Globus pallidus (tissue), 1 donor: ENCODE measurements at regions not wholly inside any gene's neighbourhood (a gene's known extent, or its start where the extent isn't known, plus 50 kb on each side); places are given as distances from the start of the nearest gene placed in this dataset.
"Not testable (repeated sequence)": the region's sequence is repeated elsewhere in the genome, so short reads cannot be mapped to it uniquely, and the experiment has no call there.

Experiments
- DNase-seq: peaks from one replicate; pipeline ENCODE4 v3.0.0-alpha.2; 2015; ENCODE audit warnings: low spot score

DNA sequence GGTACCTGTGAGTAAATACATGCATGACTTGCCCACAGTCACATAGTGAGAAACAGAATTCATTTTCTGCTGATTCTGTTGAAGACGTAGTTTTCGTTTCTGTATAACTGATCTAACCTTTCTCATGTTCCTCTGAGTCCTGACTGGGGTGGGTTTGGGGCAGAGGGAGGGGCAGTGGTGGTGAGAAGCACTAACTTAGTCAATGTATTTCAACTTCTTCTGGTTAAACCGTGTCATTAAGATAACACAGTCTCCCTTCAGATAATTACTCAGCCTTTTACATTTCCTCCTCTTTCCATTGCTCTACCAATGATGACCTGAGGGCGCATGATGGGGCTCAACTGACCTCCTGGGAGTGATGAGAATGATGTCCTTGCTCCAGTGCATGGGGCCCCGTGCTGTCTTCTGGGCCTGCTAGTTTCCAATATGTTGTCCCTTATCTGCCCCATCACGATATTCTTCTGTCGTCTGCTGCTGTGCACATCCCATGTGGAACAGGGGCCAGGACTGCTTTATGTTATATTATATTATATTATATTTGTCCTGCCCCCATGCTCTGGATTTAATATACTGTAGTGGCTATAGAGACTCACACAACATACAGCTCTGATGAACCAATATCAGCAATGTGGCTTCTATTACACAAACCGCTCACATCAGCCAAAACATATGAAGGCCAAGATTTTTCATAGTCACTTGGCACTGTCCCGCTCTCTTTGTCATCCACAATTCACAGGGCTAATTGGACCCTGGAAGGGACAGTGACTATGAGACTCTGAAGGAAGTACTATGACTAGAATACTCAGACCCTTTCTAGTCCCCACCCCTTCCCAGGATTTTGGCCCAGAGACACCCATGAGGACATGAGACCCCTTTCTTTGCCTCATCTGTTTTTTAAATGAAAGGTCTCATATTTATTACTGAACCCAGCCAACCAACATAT, 407.1 kb upstream of the MCTP2 start:
- no peak for DNase-seq

DNA sequence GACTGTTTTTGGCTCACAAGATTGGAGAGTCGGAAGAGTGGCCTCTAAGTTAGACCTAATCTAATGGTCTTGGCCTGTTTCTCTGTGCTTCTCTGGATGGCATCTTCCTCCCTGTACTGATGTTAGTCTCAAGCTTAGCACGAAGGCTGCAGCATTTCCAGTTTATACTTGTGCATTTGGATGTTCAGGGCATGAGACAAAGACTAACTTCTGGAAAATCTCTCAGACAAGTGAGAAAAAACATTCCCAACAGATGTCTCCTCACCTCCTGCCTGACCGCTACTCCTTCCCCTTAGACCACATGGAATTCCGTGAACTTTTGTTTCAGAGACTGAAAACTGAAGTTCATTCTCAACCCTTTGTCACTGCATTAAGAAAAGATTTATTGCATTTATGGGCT, 410.8 kb upstream of the MCTP2 start:
- no peak for DNase-seq

DNA sequence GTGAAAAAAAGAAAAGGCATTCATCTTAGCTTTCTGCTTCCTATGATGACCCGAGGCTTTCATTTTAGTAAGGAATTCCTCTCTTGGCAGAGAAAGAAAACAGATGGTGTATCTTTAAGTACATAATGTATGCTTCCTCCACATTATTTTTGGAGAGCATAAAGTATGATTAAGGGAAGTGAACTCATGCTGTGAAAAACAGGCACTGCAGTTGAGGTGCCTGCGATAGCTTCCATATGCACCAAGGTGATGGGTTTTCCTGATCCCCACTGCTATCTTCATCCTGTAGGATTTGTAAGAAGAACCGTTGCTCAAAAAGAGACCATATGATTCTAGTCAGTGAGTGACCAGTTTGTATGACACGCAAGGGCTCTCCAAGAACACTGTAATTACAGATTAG, 411.5 kb upstream of the MCTP2 start:
- DNase-seq, result no peak

DNA sequence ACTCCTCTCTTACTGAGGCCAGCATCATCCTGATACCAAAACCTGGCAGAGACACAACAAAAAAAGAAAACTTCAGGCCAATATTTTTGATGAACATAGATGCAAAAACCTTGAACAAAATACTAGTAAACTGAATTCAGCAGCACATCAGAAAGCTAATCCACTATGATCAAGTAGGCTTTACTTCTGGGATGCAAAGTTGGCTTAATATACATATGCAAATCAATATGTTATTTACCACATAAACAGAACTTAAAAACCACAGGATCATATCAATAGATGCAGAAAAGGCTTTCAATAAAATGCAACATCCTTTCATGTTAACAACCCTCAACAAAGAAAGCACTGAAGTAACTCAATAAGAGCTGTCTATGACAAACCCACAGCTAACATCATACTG, 414.5 kb upstream of the MCTP2 start:
- DNase-seq, result no peak

DNA sequence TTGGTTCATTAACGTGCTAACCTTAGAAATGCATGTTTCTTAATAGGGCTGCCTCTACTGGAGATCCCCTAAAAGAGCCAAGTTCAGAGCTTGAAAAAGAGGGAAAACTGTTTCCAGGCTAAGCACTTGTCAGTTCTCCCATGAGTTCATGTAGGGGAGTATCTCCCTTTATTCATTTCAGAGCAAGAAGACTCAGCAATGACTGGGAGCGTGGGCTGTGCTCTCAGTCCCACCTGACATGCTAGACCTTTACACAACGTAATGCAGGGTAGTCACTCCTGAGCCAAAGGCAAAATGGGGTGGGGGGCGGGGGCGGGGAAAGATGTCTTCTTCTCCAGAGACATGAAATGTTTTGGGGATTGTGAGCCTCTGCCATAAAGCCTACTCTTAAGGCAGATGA, 420.1 kb upstream of the MCTP2 start:
- DNase-seq, result no peak

DNA sequence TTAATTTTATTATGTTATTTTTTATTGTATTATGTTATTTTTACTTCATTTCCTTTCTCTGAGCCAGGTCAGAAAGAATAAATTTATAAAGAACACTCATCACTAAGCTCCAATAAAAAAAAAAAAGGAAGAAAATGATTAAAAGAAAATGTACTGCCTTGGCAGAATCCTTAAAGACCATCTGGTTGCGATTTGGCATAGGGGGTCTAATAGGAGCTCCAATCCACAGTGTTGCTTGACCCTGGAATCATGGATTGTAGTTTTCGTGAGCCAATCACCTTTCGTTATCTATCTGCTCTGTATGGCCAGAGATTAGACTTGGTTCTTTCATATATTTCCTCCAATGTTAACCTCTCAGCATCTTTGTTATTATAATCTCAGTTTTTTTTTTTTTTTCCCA, 421.8 kb upstream of the MCTP2 start:
- no peak for DNase-seq

DNA sequence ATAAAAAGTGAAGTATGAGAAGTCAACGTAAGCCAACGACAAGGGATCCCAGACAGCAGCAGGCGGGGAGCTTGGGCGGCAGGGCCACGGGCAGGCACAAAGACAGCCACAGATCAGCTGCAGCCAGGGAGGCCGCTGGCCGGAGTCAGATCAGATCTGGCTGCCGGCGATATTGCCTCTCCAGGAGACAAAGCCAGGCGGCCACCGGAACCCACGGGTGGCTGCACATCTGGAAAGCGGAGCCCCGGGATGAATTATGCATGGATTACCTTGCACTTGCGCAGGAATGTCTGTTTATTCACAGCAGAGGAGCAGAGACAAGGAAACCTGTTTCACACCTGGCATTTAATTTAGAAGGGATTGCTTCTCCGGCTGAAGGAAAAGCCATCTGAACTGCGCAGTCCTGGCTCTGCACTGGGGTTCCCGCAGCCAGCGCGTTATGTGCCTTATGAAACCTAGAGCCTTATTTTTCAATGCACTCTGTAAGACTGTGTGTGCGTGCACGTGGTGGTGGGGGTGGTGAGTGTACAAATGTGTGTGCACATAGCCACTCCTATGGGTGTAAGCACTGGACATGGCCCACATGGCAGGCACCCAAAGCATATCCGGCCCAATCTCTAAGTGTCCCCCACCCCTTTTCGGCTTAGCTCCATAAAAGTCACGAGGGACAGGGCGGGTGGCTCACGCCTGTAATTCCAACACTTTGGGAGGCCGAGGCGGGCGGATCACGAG, 427.8 kb upstream of the MCTP2 start:
- no peak for DNase-seq

DNA sequence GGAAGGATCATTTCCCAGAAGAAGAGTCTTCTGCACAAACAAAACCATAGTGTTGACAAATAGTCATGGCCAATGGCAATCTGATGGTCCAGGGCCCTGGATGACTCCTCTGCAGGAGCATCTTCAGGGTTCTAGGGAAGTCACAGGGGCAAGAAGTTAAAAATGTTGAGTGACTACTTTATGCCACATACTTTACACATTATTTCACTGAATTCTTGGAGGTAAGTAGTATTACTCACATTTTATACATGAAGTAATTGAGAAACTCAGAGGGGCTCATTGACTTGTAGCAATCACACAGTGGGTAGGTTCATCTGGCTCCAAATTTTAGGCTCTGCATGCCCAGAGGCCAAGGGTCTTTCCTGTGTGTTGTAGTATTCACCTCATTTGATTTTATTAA, 430.2 kb upstream of the MCTP2 start:
- no peak for DNase-seq

DNA sequence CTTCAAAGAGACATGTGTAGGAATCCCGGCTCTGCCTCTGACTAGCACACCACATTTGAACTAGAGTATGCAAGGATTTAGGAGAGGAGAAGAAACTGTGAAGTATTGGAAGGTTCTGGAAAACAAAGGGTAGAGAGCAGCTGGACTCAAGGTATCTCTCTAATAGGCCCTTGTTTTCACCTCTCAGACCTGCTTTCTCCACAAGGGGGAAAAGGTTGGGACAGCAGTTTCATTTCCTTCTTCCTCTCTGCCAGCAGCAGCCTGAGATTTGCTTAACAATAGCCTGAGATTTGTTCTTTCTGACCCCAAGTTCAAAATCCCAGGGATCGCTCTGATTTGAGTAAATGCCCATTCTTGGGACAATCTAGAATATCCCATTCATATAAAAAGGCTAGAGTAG, 430.6 kb upstream of the MCTP2 start:
- DNase-seq, result no peak

DNA sequence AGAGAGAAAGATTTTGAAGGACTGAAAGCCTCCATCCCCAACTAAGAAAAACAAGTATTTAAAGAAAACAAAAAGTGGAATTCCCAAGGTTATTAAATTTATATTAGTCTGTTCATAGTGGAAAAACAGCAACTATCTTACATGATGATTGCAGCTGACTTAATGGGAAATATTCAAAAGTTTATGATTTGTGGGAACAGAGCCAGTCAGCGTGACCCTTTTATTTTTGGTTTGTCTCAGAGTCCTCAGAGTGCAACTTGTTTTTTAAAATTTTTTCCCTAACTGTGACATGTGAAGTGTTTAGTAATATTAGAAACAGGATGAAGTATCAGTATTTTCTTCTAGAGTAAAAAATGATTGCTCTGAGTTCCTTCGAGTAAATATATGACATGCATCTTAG, 441.9 kb upstream of the MCTP2 start:
- no peak for DNase-seq

DNA sequence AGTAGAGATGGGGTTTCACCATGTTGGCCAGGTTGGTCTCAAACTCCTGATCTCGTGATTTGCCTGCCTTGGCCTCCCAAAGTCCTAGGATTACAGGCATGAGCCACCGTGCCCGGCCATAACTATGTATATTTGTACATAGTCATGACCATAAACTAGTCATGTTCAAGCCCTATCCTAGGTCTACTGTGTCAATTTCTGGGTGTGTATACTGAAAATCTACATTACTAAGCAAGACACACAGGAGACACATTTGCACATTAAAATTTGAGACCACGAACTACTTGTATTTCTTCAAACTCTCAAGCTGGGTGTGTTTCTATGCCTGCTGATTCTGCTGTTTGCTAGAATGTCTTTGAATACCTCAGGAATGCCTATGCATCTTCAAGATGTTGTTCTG, 451.3 kb upstream of the MCTP2 start:
- no peak for DNase-seq

DNA sequence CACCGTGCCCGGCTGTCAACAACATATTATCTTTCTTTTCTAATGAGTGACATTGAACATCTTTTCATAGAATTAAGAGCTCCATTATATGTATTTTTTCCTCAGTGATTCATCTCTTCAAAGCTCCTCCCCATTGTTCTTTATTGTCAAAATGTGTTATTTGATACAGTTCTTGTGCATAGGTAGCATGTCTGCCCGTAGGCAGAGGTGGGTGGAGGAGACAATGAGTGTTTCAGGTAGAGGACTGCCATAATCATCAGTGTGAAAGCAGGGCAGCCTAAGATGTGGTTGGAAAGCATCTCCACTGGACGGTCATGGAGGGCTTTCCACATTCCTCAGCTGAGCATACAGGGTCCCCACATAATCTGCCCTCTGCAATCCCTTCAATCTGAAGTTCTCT, 452.0 kb upstream of the MCTP2 start:
- no peak for DNase-seq

DNA sequence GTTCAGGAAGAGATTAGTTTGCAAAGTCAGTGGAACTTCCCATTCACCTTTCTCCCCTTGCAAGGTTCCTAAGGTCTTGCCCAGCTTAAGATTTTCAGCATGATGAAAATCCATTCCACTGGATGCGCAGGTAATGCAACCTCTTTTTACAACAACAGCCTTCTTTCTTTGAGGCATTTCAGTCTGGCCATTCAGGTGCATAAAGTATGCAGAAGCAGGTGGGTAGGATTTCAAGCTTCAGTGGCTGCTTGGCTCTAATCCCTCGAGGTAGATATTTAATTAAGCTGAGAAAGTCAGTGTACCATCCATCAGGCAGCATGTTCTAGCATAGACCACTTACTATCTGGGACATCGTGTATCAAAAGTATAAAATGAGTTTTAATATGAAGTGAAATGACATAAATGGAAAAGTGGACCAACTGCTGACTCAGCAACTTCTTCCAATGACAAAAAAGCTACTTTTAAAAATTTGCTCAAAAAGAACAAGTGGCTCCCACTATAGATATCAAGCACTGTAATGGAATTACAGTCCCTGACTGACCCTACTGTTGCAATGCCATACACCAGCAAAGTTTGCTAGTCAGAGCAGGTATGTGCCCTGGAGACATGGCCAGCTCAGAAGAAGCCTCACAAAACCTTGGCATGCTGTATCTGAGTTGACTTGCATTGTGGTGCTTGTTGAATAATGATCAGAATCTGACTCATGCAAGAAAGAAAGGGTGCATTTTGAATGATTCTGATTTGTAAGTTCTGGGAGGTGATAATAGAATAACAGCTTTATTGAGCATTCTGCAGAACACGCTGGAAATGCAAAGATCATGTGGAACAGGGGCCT, 459.9 kb upstream of the MCTP2 start:
- no peak for DNase-seq

DNA sequence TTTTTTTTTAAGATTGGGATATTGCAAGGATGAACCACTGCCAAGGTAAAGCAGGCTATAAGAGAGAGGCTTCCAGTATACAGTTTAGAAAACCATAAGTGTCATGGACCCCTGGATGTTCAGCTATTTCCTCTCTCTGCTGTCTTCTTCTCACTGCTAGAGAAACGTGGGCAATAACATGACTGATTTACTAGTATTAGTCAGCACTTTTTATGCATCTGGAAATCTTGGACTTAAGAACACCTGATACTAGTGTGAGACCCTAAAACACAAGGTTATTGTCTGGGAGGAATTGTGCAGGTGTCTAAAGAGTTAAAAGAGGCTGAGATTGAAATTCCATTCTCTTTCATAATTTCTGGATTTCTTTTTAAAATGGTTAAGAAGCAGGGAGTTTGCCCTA, 460.6 kb upstream of the MCTP2 start:
- DNase-seq, result no peak

DNA sequence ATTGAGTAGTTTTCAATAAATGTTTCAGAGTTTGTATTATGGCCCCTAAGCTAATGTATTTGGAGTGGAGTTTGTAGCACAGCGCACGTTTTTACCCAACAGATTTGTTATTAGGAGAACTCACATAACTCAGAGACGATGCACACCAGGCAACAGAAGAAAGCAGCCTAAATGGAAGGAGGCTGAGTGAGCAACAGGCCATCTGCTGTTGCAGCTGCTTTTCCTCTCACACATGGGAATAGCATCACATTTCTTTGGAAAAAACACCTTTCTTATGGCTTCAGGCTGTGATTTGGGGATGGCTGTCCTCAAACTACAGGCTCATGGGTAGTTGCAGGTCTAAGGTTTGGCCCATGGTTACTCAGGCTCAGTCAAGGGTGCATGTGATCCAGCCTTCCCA, 469.3 kb upstream of the MCTP2 start:
- no peak for DNase-seq

DNA sequence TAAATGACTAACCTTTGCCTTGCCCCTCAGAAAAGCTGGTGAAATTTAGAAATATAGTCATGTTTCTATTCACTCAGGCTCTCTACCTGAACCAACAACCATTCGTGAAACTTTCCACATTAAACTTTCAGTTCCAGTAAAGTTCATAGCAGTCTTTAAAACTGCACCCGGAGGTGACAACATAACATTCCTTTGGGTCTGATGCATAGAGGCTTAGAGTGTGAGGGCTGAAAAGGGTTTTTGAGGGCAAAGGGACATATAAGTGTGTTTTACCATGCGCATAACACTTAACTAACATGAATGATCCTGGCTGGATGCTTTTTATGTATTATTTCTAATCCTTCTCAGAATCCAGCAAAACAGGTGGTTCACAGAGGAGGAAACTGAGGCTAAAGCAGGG, 471.7 kb upstream of the MCTP2 start:
- no peak for DNase-seq

DNA sequence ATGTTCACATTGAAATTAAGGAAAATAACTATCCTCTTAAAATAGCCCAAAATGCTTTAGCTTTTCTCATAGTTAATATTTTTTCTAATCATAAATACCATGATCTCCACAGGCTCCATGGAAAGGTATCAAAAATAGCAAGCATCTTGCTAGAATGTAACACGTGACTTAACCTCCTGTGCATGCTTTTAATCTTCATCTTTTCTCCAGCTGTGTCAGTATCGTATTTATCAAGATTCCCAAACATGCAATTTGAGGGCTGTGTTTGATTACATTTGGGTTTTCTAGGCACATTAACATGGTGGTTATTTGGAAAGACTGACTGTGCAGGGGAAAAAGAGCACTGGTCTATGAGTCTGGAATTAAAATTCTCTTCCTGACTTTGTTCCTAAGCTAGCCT, 472.5 kb upstream of the MCTP2 start:
- DNase-seq, result no peak

DNA sequence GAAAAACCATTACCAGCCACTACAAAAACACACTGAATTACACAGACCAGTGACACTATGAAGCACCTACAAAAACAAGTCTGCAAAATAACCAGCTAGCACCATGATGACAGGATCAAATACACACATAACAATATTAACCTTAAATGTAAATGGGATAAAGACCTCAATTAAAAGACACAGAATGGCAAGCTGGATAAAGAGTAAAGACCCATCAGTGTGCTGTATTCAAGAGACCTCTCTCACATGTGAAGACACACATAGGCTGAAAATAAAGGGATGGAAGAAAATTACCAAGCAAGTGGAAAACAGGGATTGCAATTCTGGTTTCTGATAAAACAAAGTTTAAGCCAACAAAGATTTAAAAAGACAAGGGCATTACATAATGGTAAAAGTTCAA, 482.7 kb upstream of the MCTP2 start:
- DNase-seq, result no peak

DNA sequence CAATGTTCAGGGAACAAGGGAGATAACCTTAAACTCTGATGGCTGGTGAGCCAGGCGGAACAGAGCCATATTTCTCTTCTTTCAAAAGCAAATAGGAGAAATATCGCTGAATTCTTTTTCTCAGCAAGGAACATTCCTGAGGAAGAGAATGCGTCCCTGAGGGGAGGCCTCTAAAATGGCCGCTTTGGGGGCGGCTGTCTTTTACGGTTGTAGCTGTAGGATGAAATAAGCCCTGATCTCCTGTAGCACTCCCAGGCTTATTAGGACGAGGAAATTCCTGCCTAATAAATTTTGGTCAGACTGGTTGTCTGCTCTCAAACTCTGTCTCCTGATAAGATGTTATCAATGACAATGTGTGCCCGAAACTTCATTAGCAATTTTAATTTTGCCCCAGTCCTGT, 496.4 kb upstream of the MCTP2 start:
- DNase-seq, result not testable (repeated sequence)

DNA sequence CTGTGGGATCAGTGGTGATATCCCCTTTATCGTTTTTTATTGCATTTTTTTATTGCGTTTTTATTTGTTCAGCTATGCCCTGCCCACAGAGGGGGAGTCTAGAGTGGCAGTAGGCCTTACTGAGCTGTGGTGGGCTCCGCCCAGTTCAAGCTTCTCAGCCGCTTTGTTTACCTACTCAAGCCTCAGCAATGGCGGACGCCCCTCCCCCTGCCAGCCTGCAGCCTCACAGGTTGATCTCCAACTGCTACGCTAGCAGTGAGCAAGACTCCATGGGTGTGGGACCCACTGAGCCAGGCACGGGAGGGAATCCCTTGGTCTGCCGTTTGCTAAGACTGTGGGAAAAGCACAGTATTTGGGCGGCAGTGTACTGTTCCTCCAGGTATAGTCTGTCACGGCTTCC, 500.6 kb upstream of the MCTP2 start:
- DNase-seq, result no peak

DNA sequence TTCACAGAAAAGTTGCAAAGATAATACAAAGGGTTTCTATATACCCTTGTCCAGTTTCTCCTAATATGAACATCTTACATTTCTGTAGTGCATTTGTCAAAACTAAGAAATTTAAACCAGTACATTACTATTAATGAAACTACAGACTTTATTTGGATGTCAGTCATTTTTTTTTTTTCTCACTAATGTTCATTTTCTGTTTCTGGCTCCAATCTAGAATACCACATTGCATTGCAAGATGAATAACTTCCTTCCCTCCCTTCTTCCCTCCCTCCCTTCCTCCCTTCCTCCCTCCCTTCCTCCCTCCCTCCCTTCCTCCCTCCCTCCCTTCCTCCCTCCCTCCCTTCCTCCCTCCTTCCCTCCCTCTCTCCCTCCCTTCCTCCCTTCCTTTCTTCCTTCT, 509.2 kb upstream of the MCTP2 start:
- DNase-seq, result no peak

DNA sequence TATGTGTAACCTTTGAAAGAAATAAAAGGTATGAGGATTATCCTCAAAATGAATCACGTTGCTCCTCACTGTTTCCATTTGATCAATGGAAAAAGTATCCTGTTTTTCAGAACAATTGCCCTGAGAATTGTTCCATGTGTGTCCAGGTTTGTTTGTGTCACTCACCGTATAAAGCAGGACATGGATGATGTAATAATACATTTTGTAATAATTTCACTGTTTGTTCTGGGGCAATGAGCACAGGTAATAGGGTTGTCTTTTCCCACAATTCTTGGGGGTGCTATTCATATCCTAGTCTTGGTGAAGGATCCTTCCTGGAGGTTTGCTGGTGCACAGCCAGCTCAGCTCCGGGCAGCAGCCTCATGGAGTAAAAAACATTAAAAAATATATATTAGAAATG, 510.8 kb upstream of the MCTP2 start:
- DNase-seq, result no peak

DNA sequence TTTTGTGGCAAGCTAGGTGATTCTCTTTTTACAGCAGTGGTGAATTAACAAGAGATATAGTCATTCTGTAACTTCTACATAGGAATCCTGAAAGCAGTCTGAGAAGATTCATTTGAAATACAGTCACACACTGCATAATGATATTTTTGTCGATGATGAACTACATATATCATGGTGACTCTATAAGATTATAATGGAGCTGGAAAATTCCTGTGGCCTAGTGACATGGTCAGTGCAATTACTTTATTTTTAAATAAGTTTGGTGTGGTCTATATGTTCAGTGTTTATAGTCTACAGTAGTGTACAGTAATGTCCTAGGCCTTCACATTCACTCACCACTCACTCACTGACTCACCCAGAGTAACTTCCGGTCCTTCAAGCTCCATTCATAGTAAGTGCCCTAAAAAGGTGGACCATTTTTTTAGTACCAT, 511.4 kb upstream of the MCTP2 start:
- DNase-seq, result no peak
